ENCODE measurements at regions not wholly inside any gene's neighbourhood (a gene's known extent, or its start where the extent isn't known, plus 50 kb on each side); places are given as distances from the start of the nearest gene placed in this dataset.
"Not testable (repeated sequence)": the region's sequence is repeated elsewhere in the genome, so short reads cannot be mapped to it uniquely, and the experiment has no call there.

DNA sequence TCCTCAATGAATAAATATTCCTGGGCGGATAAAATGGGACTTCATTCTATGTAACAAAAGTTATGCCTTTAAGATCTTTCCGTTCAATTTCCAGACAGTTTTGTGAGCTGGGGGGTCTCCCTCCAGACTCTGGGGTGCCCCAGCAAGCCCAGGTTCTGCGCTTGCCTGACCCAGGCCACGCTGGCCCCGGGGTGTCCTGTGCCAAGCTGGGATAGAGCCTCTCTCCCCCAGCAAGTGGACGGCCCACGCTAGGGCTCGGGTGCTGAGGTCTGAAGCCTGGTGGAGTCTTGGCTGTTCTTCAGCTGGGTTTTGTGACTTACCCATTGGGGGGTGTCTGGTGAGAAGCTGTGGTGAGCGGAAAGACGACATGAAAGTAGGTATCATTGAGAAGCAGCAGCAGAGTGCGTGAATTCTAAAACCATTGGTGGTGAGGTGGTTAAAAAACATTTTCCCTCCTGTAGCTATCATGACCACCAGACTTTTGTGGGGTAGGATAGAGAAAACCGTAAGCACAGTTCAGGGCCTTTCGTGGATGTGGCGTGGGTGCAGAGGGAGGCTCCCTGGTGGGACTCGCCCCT, 346.8 kb downstream of the ANAPC1 start:
- CTCF ChIA-PET (ENCODE audit: partially characterized antibody), result interaction anchor here (0.6 kb wide), 1 partner anchor 285 kb away, joined by 3 read pairs; no protein-coding TSS in a partner anchor

DNA sequence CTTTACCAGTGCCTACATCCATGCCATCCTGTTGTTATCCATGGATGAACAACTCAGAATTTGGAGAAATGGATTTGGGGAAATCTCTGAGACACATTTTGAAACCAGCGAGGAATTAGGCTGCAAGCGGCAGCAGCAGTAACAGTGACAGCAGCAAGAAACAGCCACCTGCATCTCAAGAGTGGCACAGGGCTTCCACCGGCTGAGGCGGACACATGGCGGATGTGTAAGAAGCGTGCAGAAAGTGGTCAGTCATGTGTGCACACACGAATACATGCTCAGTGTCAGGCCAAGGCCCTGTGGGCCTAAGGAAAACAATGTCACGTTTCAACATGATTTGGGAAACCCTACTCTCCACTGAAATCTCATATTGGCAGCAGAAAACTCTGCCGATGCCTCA, 344.0 kb downstream of the ANAPC1 start:
- not testable (repeated sequence) for H3K4me3 ChIP-seq (ENCODE audit: extremely low read depth in 1 of 4, insufficient read depth in 2 of 4, low read depth in 3 of 4, low read length in 4 of 4); H3K14ac ChIP-seq (ENCODE audit: insufficient read length)

More for the DNA sequence above, 346.8 kb downstream of the ANAPC1 start:
- TF ChIP-seq HDAC6 (IDR thresholded peaks at IDR 0.05; ENCODE audit: low read depth, low read length), result no peak
- TF ChIP-seq SP1 (IDR thresholded peaks at IDR 0.05; ENCODE audit: low read depth, low read length), result no peak
- H4K5ac ChIP-seq (ENCODE audit: insufficient read length, low read depth, low read length), result no peak overlapping the region
- H4K91ac ChIP-seq (replicated peaks; ENCODE audit: insufficient read length, low read length), result no peak overlapping the region
- no peak overlapping the region for H3K4me3 ChIP-seq (ENCODE audit: extremely low read depth in 1 of 4, insufficient read depth in 2 of 4, low read depth in 3 of 4, low read length in 4 of 4)
- H4K8ac ChIP-seq (ENCODE audit: extremely low read depth, insufficient read depth, low read length), result no peak overlapping the region
- H3K9ac ChIP-seq (replicated peaks in 1 of 4; ENCODE audit: extremely low read depth in 1 of 4, low read depth in 3 of 4, low read length in 3 of 4), result no peak overlapping the region
- 0 out of 4 replicates have a peak, but pooled peaks cover 0 to 2% of the 10 kb centered on the region in 2 experiments for H3K9me3 ChIP-seq (ENCODE audit: insufficient read depth in 2 of 2, low read depth in 1 of 2, low read length in 1 of 2)
- no peak overlapping the region for H2BK20ac ChIP-seq (ENCODE audit: low read length)
- no peak overlapping the region for H2BK120ac ChIP-seq (replicated peaks; ENCODE audit: low read depth, low read length)
- POLR2A ChIA-PET (ENCODE audit: partially characterized antibody), result no interaction called here
- H3K56ac ChIP-seq (replicated peaks; ENCODE audit: insufficient read length, low read depth, low read length), result no peak overlapping the region
- H3K79me1 ChIP-seq (ENCODE audit: low read depth, low read length), result no peaks in the 10 kb centered on the region
- H2BK15ac ChIP-seq (ENCODE audit: low read length), result no peak overlapping the region
- H3K79me2 ChIP-seq (ENCODE audit: control insufficient read depth in 1 of 2, insufficient read depth in 2 of 2, low read length in 2 of 2), result no peaks in the 10 kb centered on the region
- H3K14ac ChIP-seq (ENCODE audit: insufficient read length), result no peak overlapping the region
- no peak overlapping the region for H3K23ac ChIP-seq (ENCODE audit: insufficient read length)
- H3K23me2 ChIP-seq (ENCODE audit: low read depth, low read length), result no peaks in the 10 kb centered on the region
- DNase-seq (ENCODE audit: low read depth in 1 of 2, low spot score in 2 of 2) (no peak), FAIRE-seq (no peak)
- no peak overlapping the region for H2AFZ ChIP-seq (ENCODE audit: low read length)
- WGBS, 2 experiments (ENCODE audit: extremely low coverage in 1 of 2, insufficient coverage in 1 of 2, insufficient read length in 1 of 2, insufficient replicate concordance in 2 of 2, low coverage in 1 of 2, low lambda C conversion rate in 2 of 2, missing lambda C conversion rate in 1 of 2), result 92% methylated on average over 15 of the region's 15 CpGs; no CpG with 5 or more reads in 1 of the 2 experiments
- no peaks in the 10 kb centered on the region; a peak in 1 of 7 replicates for H3K27me3 ChIP-seq (replicated peaks in 1 of 4; ENCODE audit: control insufficient read depth in 3 of 4, extremely low read depth in 1 of 4, insufficient read depth in 3 of 4, low read length in 3 of 4)
- no peaks in the 10 kb centered on the region for H4K20me1 ChIP-seq (replicated peaks in 1 of 2; ENCODE audit: control insufficient read depth in 1 of 2, insufficient read depth in 2 of 2, low read length in 2 of 2)
- H3K4me2 ChIP-seq (ENCODE audit: insufficient read depth in 1 of 2, low read depth in 2 of 2, low read length in 2 of 2), result no peak overlapping the region
- no peak overlapping the region for H2BK5ac ChIP-seq (ENCODE audit: low read depth, low read length)
- peaks cover 0 to 13% (median 7%) of the 10 kb centered on the region in 4 experiments; a peak in 5 of 7 replicates for H3K4me1 ChIP-seq (replicated peaks in 1 of 4; ENCODE audit: control insufficient read depth in 3 of 4, insufficient read depth in 4 of 4, low read length in 3 of 4)
- H3K4ac ChIP-seq (replicated peaks; ENCODE audit: insufficient read length, low read depth, low read length), result no peak overlapping the region
- no peak overlapping the region for H2AK5ac ChIP-seq (ENCODE audit: low read depth, low read length)
- H3K36me3 ChIP-seq (ENCODE audit: control insufficient read depth in 2 of 4, insufficient read depth in 4 of 4, low read length in 3 of 4), result no peaks in the 10 kb centered on the region
- no peak overlapping the region for H3K27ac ChIP-seq (ENCODE audit: low read depth, low read length)
- H2BK12ac ChIP-seq (ENCODE audit: low read depth, low read length), result no peak overlapping the region
- H3K18ac ChIP-seq (ENCODE audit: extremely low read depth, low read length), result no peak overlapping the region; the same call in 1 of the 2 replicates

More for the DNA sequence above, 344.0 kb downstream of the ANAPC1 start:
- H4K20me1 ChIP-seq (replicated peaks in 1 of 2; ENCODE audit: control insufficient read depth in 1 of 2, insufficient read depth in 2 of 2, low read length in 2 of 2); H3K9ac ChIP-seq (replicated peaks in 1 of 4; ENCODE audit: extremely low read depth in 1 of 4, low read depth in 3 of 4, low read length in 3 of 4); POLR2A ChIA-PET (ENCODE audit: partially characterized antibody); H4K91ac ChIP-seq (replicated peaks; ENCODE audit: insufficient read length, low read length); H3K4me1 ChIP-seq (replicated peaks in 1 of 4; ENCODE audit: control insufficient read depth in 3 of 4, insufficient read depth in 4 of 4, low read length in 3 of 4); H2BK12ac ChIP-seq (ENCODE audit: low read depth, low read length); H3K4me2 ChIP-seq (ENCODE audit: insufficient read depth in 1 of 2, low read depth in 2 of 2, low read length in 2 of 2); H3K23me2 ChIP-seq (ENCODE audit: low read depth, low read length); H2AFZ ChIP-seq (ENCODE audit: low read length); H2AK5ac ChIP-seq (ENCODE audit: low read depth, low read length); H3K56ac ChIP-seq (replicated peaks; ENCODE audit: insufficient read length, low read depth, low read length); H3K23ac ChIP-seq (ENCODE audit: insufficient read length); H2BK120ac ChIP-seq (replicated peaks; ENCODE audit: low read depth, low read length); H3K9me3 ChIP-seq (ENCODE audit: insufficient read depth in 2 of 2, low read depth in 1 of 2, low read length in 1 of 2); H3K79me1 ChIP-seq (ENCODE audit: low read depth, low read length); H3K18ac ChIP-seq (ENCODE audit: extremely low read depth, low read length); H4K5ac ChIP-seq (ENCODE audit: insufficient read length, low read depth, low read length); H3K79me2 ChIP-seq (ENCODE audit: control insufficient read depth in 1 of 2, insufficient read depth in 2 of 2, low read length in 2 of 2); H3K36me3 ChIP-seq (ENCODE audit: control insufficient read depth in 2 of 4, insufficient read depth in 4 of 4, low read length in 3 of 4); H3K4ac ChIP-seq (replicated peaks; ENCODE audit: insufficient read length, low read depth, low read length); H2BK15ac ChIP-seq (ENCODE audit: low read length); H2BK5ac ChIP-seq (ENCODE audit: low read depth, low read length); H3K27me3 ChIP-seq (replicated peaks in 1 of 4; ENCODE audit: control insufficient read depth in 3 of 4, extremely low read depth in 1 of 4, insufficient read depth in 3 of 4, low read length in 3 of 4); H4K8ac ChIP-seq (ENCODE audit: extremely low read depth, insufficient read depth, low read length); CTCF ChIA-PET (ENCODE audit: partially characterized antibody); FAIRE-seq; H2BK20ac ChIP-seq (ENCODE audit: low read length); DNase-seq (ENCODE audit: low read depth in 1 of 2, low spot score in 2 of 2); H3K27ac ChIP-seq (ENCODE audit: low read depth, low read length): not testable (repeated sequence)
- 100% methylated on average over 3 of the region's 9 CpGs; no CpG with 5 or more reads in 1 of the 2 experiments for WGBS, 2 experiments (ENCODE audit: extremely low coverage in 1 of 2, insufficient coverage in 1 of 2, insufficient read length in 1 of 2, insufficient replicate concordance in 2 of 2, low coverage in 1 of 2, low lambda C conversion rate in 2 of 2, missing lambda C conversion rate in 1 of 2)

Data from H1 (cell line).